B cell (primary cell): ENCODE measurements at regions not wholly inside any gene's neighbourhood (a gene's known extent, or its start where the extent isn't known, plus 50 kb on each side); places are given as distances from the start of the nearest gene placed in this dataset.

Experiments used
- ATAC-seq: fragments of 200-7000 bp; cut with Tn5 transposase; one replicate; pipeline ENCODE4 v1.10.0; 2021; ENCODE audit warnings: low read depth, mild to moderate bottlenecking, moderate number of reproducible peaks, moderate library complexity
- CTCF ChIA-PET: fragments of 350-600 bp; sonication (Branson Sonifier 250); formaldehyde crosslinking; loops from one replicate; lab custom pipeline; 2021; ENCODE audit warnings: antibody characterized with exemption, inconsistent platforms; lab: Charles Lee
- POLR2A ChIA-PET: fragments of 350-600 bp; sonication (Branson Sonifier 250); formaldehyde crosslinking; loops from one replicate; lab custom pipeline; 2021; ENCODE audit warnings: antibody characterized with exemption; lab: Charles Lee
- DNase-seq: peaks from one replicate; pipeline ENCODE4 v3.0.0; 2013
- H2AFZ ChIP-seq: 2 replicates; pipeline ENCODE4 v1.6.1; 2012; ENCODE audit warnings: mild to moderate bottlenecking, low read depth, low read length; ENCODE audit not compliant: insufficient read depth, poor library complexity, severe bottlenecking
- H3K27ac ChIP-seq, 2 donors: 1 replicate in 1 of 2; 2 replicates in 1 of 2; pipeline ENCODE4 v1.5.1; 2012 to 2013; ENCODE audit warnings: low read length in 2 of 2, mild to moderate bottlenecking in 2 of 2, moderate library complexity in 1 of 2
- H3K27me3 ChIP-seq, 4 experiments: fragments of 200-600 bp in 1 of 4; sonication (generic) in 1 of 4; replicated peaks in 1 of 4; 1 replicate in 2 of 4; 2 replicates in 2 of 4; pipeline versions ENCODE4 v1.6.1 to v1.7.0; 2013 to 2016; ENCODE audit warnings: low read length in 3 of 4, mild to moderate bottlenecking in 2 of 4, mixed read lengths in 1 of 4, moderate library complexity in 1 of 4; ENCODE audit not compliant: insufficient read depth in 4 of 4, control insufficient read depth in 3 of 4; ENCODE audit errors: control extremely low read depth in 1 of 4
- H3K36me3 ChIP-seq, 2 experiments: replicated peaks in 1 of 2; 1 replicate in 1 of 2; 2 replicates in 1 of 2; pipeline versions ENCODE4 v1.6.1 to v1.7.1; 2013; ENCODE audit warnings: low read length in 1 of 2; ENCODE audit not compliant: insufficient read depth in 2 of 2, control insufficient read depth in 1 of 2; ENCODE audit errors: control extremely low read depth in 1 of 2, extremely low read depth in 1 of 2
- H3K4me1 ChIP-seq, 2 donors: fragments of 200-600 bp in 1 of 2; sonication (generic) in 1 of 2; 1 replicate in 1 of 2; 2 replicates in 1 of 2; pipeline versions ENCODE4 v1.5.1 to v1.6.1; 2013 to 2017; ENCODE audit warnings: low read length in 2 of 2; ENCODE audit not compliant: control insufficient read depth in 2 of 2, insufficient read depth in 2 of 2
- H3K4me2 ChIP-seq: replicated peaks from 2 replicates; pipeline ENCODE3; 2012; ENCODE audit warnings: mild to moderate bottlenecking, low read depth, low read length; ENCODE audit not compliant: poor library complexity, severe bottlenecking
- H3K4me3 ChIP-seq, 5 experiments: fragments of 200-600 bp in 1 of 5; sonication (generic) in 1 of 5; 1 replicate in 3 of 5; 2 replicates in 2 of 5; pipeline versions ENCODE4 v1.5.1 to v1.7.0; 2011 to 2016; ENCODE audit warnings: low read length in 4 of 5, mild to moderate bottlenecking in 4 of 5, low read depth in 2 of 5, control low read depth in 1 of 5, moderate library complexity in 1 of 5; ENCODE audit not compliant: insufficient read depth in 1 of 5; ENCODE audit errors: control extremely low read depth in 1 of 5, extremely low read depth in 1 of 5
- H3K79me2 ChIP-seq: fragments of 200-600 bp; sonication (generic); one replicate; pipeline ENCODE4 v1.6.0; 2016; ENCODE audit warnings: low read length; ENCODE audit not compliant: control insufficient read depth, insufficient read depth
- H3K9ac ChIP-seq: fragments of 200-600 bp; sonication (generic); 2 replicates; pipeline ENCODE4 v1.6.1; 2017; ENCODE audit warnings: mild to moderate bottlenecking, low read length, moderate library complexity
- H3K9me3 ChIP-seq, 3 donors: one replicate each; pipeline versions ENCODE4 v1.6.1 to v1.7.1; 2013; ENCODE audit warnings: low read length in 2 of 3; ENCODE audit not compliant: control insufficient read depth in 2 of 3, insufficient read depth in 1 of 3; ENCODE audit errors: control extremely low read depth in 1 of 3
- H4K20me1 ChIP-seq: 2 replicates; pipeline ENCODE4 v1.6.0; 2012; ENCODE audit warnings: mild to moderate bottlenecking, low read length; ENCODE audit not compliant: insufficient read depth, control insufficient read depth, poor library complexity, severe bottlenecking
- H3K27ac Mint-ChIP-seq: one replicate; pipeline ENCODE4 v1.8.0; 2021; ENCODE audit warnings: mixed read lengths
- H3K27me3 Mint-ChIP-seq: one replicate; pipeline ENCODE4 v1.8.0; 2021; ENCODE audit warnings: mixed read lengths
- H3K4me1 Mint-ChIP-seq: one replicate; pipeline ENCODE4 v1.8.0; 2021; ENCODE audit warnings: mixed read lengths
- H3K4me3 Mint-ChIP-seq: one replicate; pipeline ENCODE4 v1.8.0; 2021; ENCODE audit warnings: mixed read lengths
- H3K9me3 Mint-ChIP-seq: one replicate; pipeline ENCODE4 v1.8.0; 2022; ENCODE audit warnings: mixed read lengths; ENCODE audit not compliant: insufficient read depth
- CTCF ChIP-seq: fragments of 200-600 bp; IDR thresholded peaks from one replicate; pipeline ENCODE4 v1.8.0; 2022; ENCODE audit warnings: antibody characterized with exemption, mild to moderate bottlenecking
- EZH2 ChIP-seq: IDR thresholded peaks from 2 replicates; pipeline ENCODE4 v1.6.1; 2012; ENCODE audit warnings: borderline replicate concordance, low read depth, mild to moderate bottlenecking, moderate library complexity, low read length; ENCODE audit not compliant: insufficient read depth, poor library complexity, severe bottlenecking
- WGBS: methylation state at CpG from one replicate; pipeline ENCODE4 v1.1.5; 2013; ENCODE audit warnings: missing lambda C conversion rate; ENCODE audit not compliant: insufficient coverage; 5-methylcytosine and 5-hydroxymethylcytosine counted together
- intact Hi-C: fragments of 100-400 bp; cut with micrococcal nuclease; formaldehyde crosslinking; loops from one replicate; pipeline ENCODE4 v1.10.0; 2022

GRCh38 chr16:54847207-54847606 lies 83.5 kb upstream of the IRX5 start:
- no peak overlapping the region for H3K9ac ChIP-seq
- ATAC-seq (no peak), DNase-seq (no peak)
- H3K9me3 ChIP-seq, result peaks cover 0 to 4% (median 3%) of the 10 kb centered on the region in 3 donors
- peaks cover 4% of the 10 kb centered on the region for H3K9me3 Mint-ChIP-seq
- no peak overlapping the region for H3K27ac Mint-ChIP-seq
- TF ChIP-seq CTCF (no peak), EZH2 (no peak)
- no peaks in the 10 kb centered on the region for H3K4me1 ChIP-seq
- H3K36me3 ChIP-seq, result no peaks in the 10 kb centered on the region
- no peaks in the 10 kb centered on the region for H3K27me3 ChIP-seq
- H2AFZ ChIP-seq, result no peak overlapping the region
- H4K20me1 ChIP-seq, result no peaks in the 10 kb centered on the region
- H3K4me3 ChIP-seq, result no peak overlapping the region
- H3K4me2 ChIP-seq, result no peak overlapping the region
- ChIA-PET CTCF (no interaction called here), POLR2A (no interaction called here)
- no peaks in the 10 kb centered on the region for H3K4me1 Mint-ChIP-seq
- 97% methylated on average over 4 of the region's 5 CpGs for WGBS
- intact Hi-C loops, result no loop called here
- H3K27me3 Mint-ChIP-seq, result peaks cover 3% of the 10 kb centered on the region
- no peak overlapping the region for H3K4me3 Mint-ChIP-seq
- no peaks in the 10 kb centered on the region for H3K79me2 ChIP-seq
- no peak overlapping the region for H3K27ac ChIP-seq

- CTCF ChIA-PET, result no interaction called here
Measured at GRCh38 chr16:54846766-54847165, 83.9 kb upstream of the IRX5 start.

More at GRCh38 chr16:54846766-54847165, 83.9 kb upstream of the IRX5 start:
- TF ChIP-seq EZH2, result no peak
- no peak for TF ChIP-seq CTCF
- POLR2A ChIA-PET, result no interaction called here
- Histone ChIP-seq H3K9me3 (peaks cover 0 to 5% (median 3%) of the 10 kb centered on the region in 3 donors), H3K4me2 (no peak overlapping the region), H2AFZ (no peak overlapping the region), H3K9ac (no peak overlapping the region), H3K27me3 (no peaks in the 10 kb centered on the region), H3K36me3 (no peaks in the 10 kb centered on the region), H3K27ac (no peak overlapping the region), H3K79me2 (no peaks in the 10 kb centered on the region), H3K4me1 (no peaks in the 10 kb centered on the region), H3K4me3 (no peak overlapping the region), H4K20me1 (no peaks in the 10 kb centered on the region)
- intact Hi-C loops, result no loop called here
- DNase-seq (no peak), ATAC-seq (no peak)
- WGBS, result 83% methylated on average over 4 of the region's 4 CpGs
- Mint-ChIP-seq H3K4me3 (no peak overlapping the region), H3K27ac (no peak overlapping the region), H3K4me1 (no peaks in the 10 kb centered on the region), H3K27me3 (peaks cover 3% of the 10 kb centered on the region), H3K9me3 (peaks cover 4% of the 10 kb centered on the region)
